ENCODE measurements at regions not wholly inside any gene's neighbourhood (a gene's known extent, or its start where the extent isn't known, plus 50 kb on each side); places are given as distances from the start of the nearest gene placed in this dataset.

- no peak for TF ChIP-seq CTCF (IDR thresholded peaks at IDR 0.05; ENCODE audit: low read length)
- no peak for TF ChIP-seq EZH2 (IDR thresholded peaks at IDR 0.05; ENCODE audit: borderline replicate concordance, low read length)
Observed at GRCh38 chr18:59801576-59801975, 98.2 kb upstream of the PMAIP1 start.
